GM12878 (cell line): ENCODE measurements at regions not wholly inside any gene's neighbourhood (a gene's known extent, or its start where the extent isn't known, plus 50 kb on each side); places are given as distances from the start of the nearest gene placed in this dataset.

Experiments used
- ATAC-seq: fragments of 200-7000 bp; cut with Tn5 transposase; 3 replicates; pipeline ENCODE4 v1.9.1; 2020; ENCODE audit warnings: mild to moderate bottlenecking, moderate library complexity
- BruUV-seq: library from RNA; stranded (reverse); fragments of 400-500 nt; replicated peaks from 2 replicates; lab custom pipeline; 2021; lab: Mats Ljungman, UMichigan
- CTCF ChIA-PET: fragments of 300-600 bp; sonication (Branson Sonifier 250); formaldehyde crosslinking; extraction: SDS; loops from one replicate; lab custom pipeline; 2021; ENCODE audit warnings: inconsistent platforms; lab: Yijun Ruan, JAX
- POLR2A ChIA-PET: fragments of 350-600 bp; formaldehyde crosslinking; extraction: SDS; loops from one replicate; lab custom pipeline; 2021; ENCODE audit warnings: inconsistent platforms; lab: Charles Lee
- RAD21 ChIA-PET: fragments of 300-600 bp; sonication (Branson Sonifier 250); formaldehyde crosslinking; loops from one replicate; lab custom pipeline; 2023; ENCODE audit warnings: antibody characterized with exemption; ENCODE audit not compliant: unreplicated experiment; lab: Charles Lee
- SMC1A ChIA-PET: fragments of 300-600 bp; sonication (Branson Sonifier 250); formaldehyde crosslinking; loops from one replicate; lab custom pipeline; 2023; ENCODE audit not compliant: unreplicated experiment, uncharacterized antibody; lab: Charles Lee
- DNase-seq: peaks from one replicate; pipeline ENCODE4 v3.0.0-alpha.2; 2011; ENCODE audit warnings: low read depth, low spot score
- FAIRE-seq: peaks from 3 replicates; lab custom pipeline; 2011; peaks lifted over from hg19 to GRCh38; lab: Jason Lieb, UNC
- H2AFZ ChIP-seq: 2 replicates; pipeline ENCODE4 v1.6.0; 2011; ENCODE audit warnings: low read depth, low read length, control low read depth; ENCODE audit not compliant: control insufficient read depth
- H3K27ac ChIP-seq: 2 replicates; pipeline ENCODE4 v1.5.1; 2011; ENCODE audit warnings: control low read depth; ENCODE audit not compliant: control insufficient read depth, insufficient read depth
- H3K27me3 ChIP-seq, 2 experiments: replicated peaks in 1 of 2; 2 replicates each; pipeline versions ENCODE4 v1.6.0 to v1.6.1; 2011; ENCODE audit warnings: low read length in 1 of 2; ENCODE audit not compliant: control insufficient read depth in 2 of 2, insufficient read depth in 2 of 2
- H3K36me3 ChIP-seq, 2 experiments: 2 replicates each; pipeline ENCODE4 v1.5.1; 2011; ENCODE audit warnings: low read length in 1 of 2; ENCODE audit not compliant: control insufficient read depth in 2 of 2, insufficient read depth in 2 of 2
- H3K4me1 ChIP-seq: 2 replicates; pipeline ENCODE4 v1.6.1; 2011; ENCODE audit warnings: mild to moderate bottlenecking, low read length, moderate library complexity, mixed read lengths; ENCODE audit not compliant: control insufficient read depth, insufficient read depth
- H3K4me2 ChIP-seq: 2 replicates; pipeline ENCODE4 v1.6.0; 2011; ENCODE audit warnings: control low read depth; ENCODE audit not compliant: control insufficient read depth, insufficient read depth
- H3K4me3 ChIP-seq: fragments of 200-600 bp; sonication (generic); 2 replicates; pipeline ENCODE4 v1.5.1; 2016
- H3K79me2 ChIP-seq: 2 replicates; pipeline ENCODE4 v1.6.0; 2011; ENCODE audit warnings: low read length; ENCODE audit not compliant: control insufficient read depth, insufficient read depth
- H3K9ac ChIP-seq: 2 replicates; pipeline ENCODE4 v1.8.0; 2011; ENCODE audit warnings: low read length, control low read depth, mixed read lengths; ENCODE audit not compliant: control insufficient read depth, insufficient read depth
- H3K9me3 ChIP-seq: replicated peaks from 3 replicates; pipeline ENCODE4 v1.5.1; 2011; ENCODE audit warnings: mild to moderate bottlenecking, low read length; ENCODE audit not compliant: control insufficient read depth, insufficient read depth
- H4K20me1 ChIP-seq: 2 replicates; pipeline ENCODE4 v1.6.0; 2011; ENCODE audit not compliant: control insufficient read depth, insufficient read depth
- JUND ChIP-seq: IDR thresholded peaks from 2 replicates; pipeline ENCODE4 v1.6.1; 2012; ENCODE audit warnings: low read depth, mild to moderate bottlenecking, low read length, improper control_type of control experiment, moderate library complexity
- NKRF ChIP-seq: fragments of 450-650 bp; conservative IDR thresholded peaks from 2 replicates; pipeline ENCODE4 v1.6.1; 2017; ENCODE audit warnings: mild to moderate bottlenecking, moderate library complexity
- NR2C2 ChIP-seq: IDR thresholded peaks from 2 replicates; pipeline ENCODE4 v1.6.1; 2011; ENCODE audit warnings: borderline replicate concordance, low read depth; ENCODE audit not compliant: control insufficient read depth, insufficient read length
- NRF1 ChIP-seq: conservative IDR thresholded peaks from 2 replicates; pipeline ENCODE4 v1.6.1; 2011; ENCODE audit warnings: mild to moderate bottlenecking, low read depth, low read length, improper control_type of control experiment
- WGBS: methylation state at CpG from one replicate; pipeline ENCODE4 v1.1.6; 2016; ENCODE audit warnings: low lambda C conversion rate; ENCODE audit not compliant: insufficient replicate concordance, insufficient coverage; ENCODE audit errors: missing lambda C conversion rate; 5-methylcytosine and 5-hydroxymethylcytosine counted together
- in situ Hi-C: fragments of 300-500 bp; cut with MboI; formaldehyde crosslinking; loops from 9 replicates; pipeline ENCODE4 v1.14.3; 2018; ENCODE audit warnings: mixed read lengths
- intact Hi-C: fragments of 100-400 bp; cut with micrococcal nuclease; formaldehyde crosslinking; loops from one replicate; pipeline ENCODE4 v1.14.2; 2022; ENCODE audit not compliant: unreplicated experiment

GRCh38 chr5:23400951-23401350 is 106.5 kb upstream of the PRDM9 start:
- no peak overlapping the region for H3K4me3 ChIP-seq
- H3K4me2 ChIP-seq = no peak overlapping the region
- no peak overlapping the region for H3K9ac ChIP-seq
- no peak for ATAC-seq
- POLR2A ChIA-PET = no interaction called here
- in situ Hi-C loops (no loop called here), intact Hi-C loops (no loop called here)
- H3K4me1 ChIP-seq = no peaks in the 10 kb centered on the region
- H3K9me3 ChIP-seq = no peaks in the 10 kb centered on the region
- H4K20me1 ChIP-seq = no peaks in the 10 kb centered on the region
- DNase-seq = no peak
- no peak overlapping the region for H3K27ac ChIP-seq
- RAD21 ChIA-PET = no interaction called here
- CTCF ChIA-PET = interaction anchor here (0.7 kb wide), 1 partner anchor 10 kb away, joined by 3 read pairs; no protein-coding TSS in a partner anchor
- no peak overlapping the region for H2AFZ ChIP-seq
- H3K36me3 ChIP-seq = no peaks in the 10 kb centered on the region
- no peak for FAIRE-seq
- 44% methylated on average over 5 of the region's 5 CpGs for WGBS
- SMC1A ChIA-PET = no interaction called here
- H3K79me2 ChIP-seq = no peaks in the 10 kb centered on the region
- TF ChIP-seq NKRF = no peak
- TF ChIP-seq NR2C2 = no peak
- no TSS peak for BruUV-seq
- no peaks in the 10 kb centered on the region for H3K27me3 ChIP-seq

GRCh38 chr5:23396346-23396745 is 111.1 kb upstream of the PRDM9 start:
- ChIA-PET POLR2A (no interaction called here), CTCF (no interaction called here), RAD21 (no interaction called here), SMC1A (interaction anchor here (1.0 kb wide), 1 partner anchor 19 kb away, joined by 3 read pairs; no protein-coding TSS in a partner anchor)
- H3K4me3 ChIP-seq = no peak overlapping the region
- H3K9me3 ChIP-seq = no peaks in the 10 kb centered on the region
- FAIRE-seq (no peak), DNase-seq (no peak), ATAC-seq (no peak)
- H3K9ac ChIP-seq = no peak overlapping the region
- no peaks in the 10 kb centered on the region for H3K79me2 ChIP-seq
- WGBS = 16% methylated on average over 2 of the region's 2 CpGs
- H4K20me1 ChIP-seq = no peaks in the 10 kb centered on the region
- no peaks in the 10 kb centered on the region for H3K27me3 ChIP-seq
- no peaks in the 10 kb centered on the region for H3K36me3 ChIP-seq
- in situ Hi-C loops = no loop called here
- intact Hi-C loops = no loop called here
- no TSS peak for BruUV-seq
- H2AFZ ChIP-seq = no peak overlapping the region
- TF ChIP-seq JUND (no peak), NRF1 (no peak)
- no peak overlapping the region for H3K4me2 ChIP-seq
- no peak overlapping the region for H3K27ac ChIP-seq
- H3K4me1 ChIP-seq = no peaks in the 10 kb centered on the region
